H1 (cell line): ENCODE measurements at regions not wholly inside any gene's neighbourhood (a gene's known extent, or its start where the extent isn't known, plus 50 kb on each side); places are given as distances from the start of the nearest gene placed in this dataset.

ENCODE experiments used
- CHD2 ChIP-seq: IDR thresholded peaks from 2 replicates; pipeline ENCODE4 v1.6.1; 2012; ENCODE audit warnings: low read length, improper control_type of control experiment
- CTCF ChIP-seq, 3 experiments: IDR thresholded peaks; 1 replicate in 2 of 3; 2 replicates in 1 of 3; pipeline versions ENCODE4 v1.5.1 to v1.6.1; 2011; ENCODE audit warnings: low read length in 3 of 3, mild to moderate bottlenecking in 3 of 3, inconsistent platforms in 2 of 3, low read depth in 1 of 3, moderate library complexity in 1 of 3; ENCODE audit not compliant: insufficient read depth in 1 of 3; ENCODE audit errors: control extremely low read depth in 1 of 3

- TF ChIP-seq CTCF (IDR thresholded peaks at IDR 0.05; ENCODE audit: control extremely low read depth in 1 of 3, insufficient read depth in 1 of 3, low read depth in 1 of 3, low read length in 3 of 3) (no peak), CHD2 (no peak)
These were observed 153.9 kb upstream of the MPPED2 start for GRCh38 chr11:30740091-30740490.
